ENCODE measurements at regions not wholly inside any gene's neighbourhood (a gene's known extent, or its start where the extent isn't known, plus 50 kb on each side); places are given as distances from the start of the nearest gene placed in this dataset.

- TF ChIP-seq UBTF (IDR thresholded peaks at IDR 0.05; ENCODE audit: borderline replicate concordance in 1 of 2, low read depth in 2 of 2, low read length in 2 of 2): no peak
- TF ChIP-seq GTF2F1 (IDR thresholded peaks at IDR 0.05; ENCODE audit: low read depth, low read length): no peak
- TF ChIP-seq PRMT5 (CRISPR knock-in tag; IDR thresholded peaks at IDR 0.05): no peak
- no peak for TF ChIP-seq MECOM (CRISPR knock-in tag; IDR thresholded peaks at IDR 0.05)
Measured at GRCh38 chrX:42565739-42566138, 212.2 kb downstream of the PPP1R2C start (continued).

- POLR2A ChIA-PET: no interaction called here
- Histone ChIP-seq H3K4me1 (replicated peaks in 1 of 2; ENCODE audit: control insufficient read depth in 2 of 2, insufficient read depth in 2 of 2, low read length in 2 of 2) (no peaks in the 10 kb centered on the region), H3K4me3 (no peak overlapping the region), H3K27ac (ENCODE audit: extremely low read depth, low read depth, low read length) (no peak overlapping the region), H3K4me2 (ENCODE audit: insufficient read depth, low read length) (no peak overlapping the region), H3K27me3 (ENCODE audit: control insufficient read depth in 2 of 2, insufficient read depth in 2 of 2, low read length in 2 of 2) (no peaks in the 10 kb centered on the region), H3K36me3 (ENCODE audit: control insufficient read depth, insufficient read depth, low read length) (no peaks in the 10 kb centered on the region), H4K20me1 (replicated peaks; ENCODE audit: control insufficient read depth, insufficient read depth, low read length) (no peaks in the 10 kb centered on the region), H2AFZ (ENCODE audit: low read depth, low read length) (no peak overlapping the region), H3K9ac (ENCODE audit: insufficient read depth in 1 of 2, low read depth in 2 of 2, low read length in 2 of 2) (no peak overlapping the region), H3K9me3 (replicated peaks; ENCODE audit: control insufficient read depth, insufficient read depth, low read depth, low read length) (no peaks in the 10 kb centered on the region), H3K79me2 (ENCODE audit: control insufficient read depth, insufficient read depth, low read length) (no peaks in the 10 kb centered on the region), H3K9me1 (ENCODE audit: control insufficient read depth, insufficient read depth, low read length) (no peaks in the 10 kb centered on the region)
- no TSS peak for BruUV-seq (replicated peaks)
- 0% methylated on average over 1 of the region's 1 CpG for WGBS (ENCODE audit: insufficient coverage, low coverage, missing lambda C conversion rate)
- CTCF ChIA-PET (ENCODE audit: low intra/inter-chr PET ratio): no interaction called here
- FAIRE-seq (no peak), ATAC-seq (no peak), DNase-seq (ENCODE audit: extremely low read depth in 1 of 4, low spot score in 3 of 4) (no peak)
- intact Hi-C loops (cut with micrococcal nuclease): no loop called here
- in situ Hi-C loops (cut with MboI): no loop called here
- TF ChIP-seq CBX1 (IDR thresholded peaks at IDR 0.05; ENCODE audit: low read depth) (no peak), EHMT2 (IDR thresholded peaks at IDR 0.05) (no peak), MGA (IDR thresholded peaks at IDR 0.05) (no peak), L3MBTL2 (IDR thresholded peaks at IDR 0.05) (no peak), DIDO1 (tag; IDR thresholded peaks at IDR 0.05; ENCODE audit: low read depth) (no peak), NFATC3 (IDR thresholded peaks at IDR 0.05) (no peak)
Measured at GRCh38 chrX:42546800-42547199, 231.2 kb downstream of the PPP1R2C start.
